Endothelial cell of umbilical vein (primary cell): ENCODE measurements at regions not wholly inside any gene's neighbourhood (a gene's known extent, or its start where the extent isn't known, plus 50 kb on each side); places are given as distances from the start of the nearest gene placed in this dataset.

Experiments used
- BruUV-seq: library from RNA; stranded (reverse); fragments of 400-500 nt; replicated peaks from 2 replicates; lab custom pipeline; 2021; lab: Mats Ljungman, UMichigan
- CTCF ChIA-PET: fragments of 300-600, 350-600 bp; sonication (Branson Sonifier 250); formaldehyde crosslinking; loops from one replicate; lab custom pipeline; 2021; ENCODE audit warnings: antibody characterized with exemption, inconsistent platforms; lab: Charles Lee
- POLR2A ChIA-PET: fragments of 300-600, 350-600 bp; sonication (Branson Sonifier 250); formaldehyde crosslinking; loops from one replicate; lab custom pipeline; 2021; ENCODE audit warnings: antibody characterized with exemption, inconsistent platforms; lab: Charles Lee
- DNase-seq: peaks from one replicate; pipeline ENCODE4 v3.0.0-alpha.2; 2011; ENCODE audit warnings: low read depth, low spot score
- FAIRE-seq: peaks from 2 replicates; lab custom pipeline; 2011; peaks lifted over from hg19 to GRCh38; lab: Jason Lieb, UNC
- H2AFZ ChIP-seq: 2 replicates; pipeline ENCODE4 v1.6.0; 2012; ENCODE audit warnings: low read depth, low read length, control low read depth, inconsistent platforms
- H3K27ac ChIP-seq: 2 replicates; pipeline ENCODE4 v1.5.1; 2011; ENCODE audit warnings: low read depth, mild to moderate bottlenecking, control low read depth, low read length, moderate library complexity; ENCODE audit not compliant: insufficient read depth
- H3K27me3 ChIP-seq, 2 experiments: 2 replicates each; pipeline versions ENCODE4 v1.6.0 to v1.6.1; 2011; ENCODE audit warnings: low read length in 2 of 2, mixed read lengths in 1 of 2; ENCODE audit not compliant: control insufficient read depth in 2 of 2, insufficient read depth in 2 of 2
- H3K36me3 ChIP-seq, 2 experiments: 2 replicates in 1 of 2; 3 replicates in 1 of 2; pipeline ENCODE4 v1.5.1; 2011; ENCODE audit warnings: low read length in 2 of 2, mild to moderate bottlenecking in 1 of 2, moderate library complexity in 1 of 2; ENCODE audit not compliant: control insufficient read depth in 2 of 2, insufficient read depth in 2 of 2; ENCODE audit errors: extremely low read depth in 1 of 2
- H3K4me1 ChIP-seq: 3 replicates; pipeline ENCODE4 v1.5.1; 2011; ENCODE audit warnings: mild to moderate bottlenecking, low read length; ENCODE audit not compliant: control insufficient read depth, insufficient read depth; ENCODE audit errors: extremely low read depth
- H3K4me2 ChIP-seq: 2 replicates; pipeline ENCODE4 v1.6.1; 2011; ENCODE audit warnings: low read length, control low read depth, mixed read lengths; ENCODE audit not compliant: insufficient read depth
- H3K4me3 ChIP-seq, 3 experiments: fragments of 200-600 bp in 1 of 3; sonication (generic), shearing (Covaris generic) in 1 of 3; replicated peaks in 1 of 3; 2 replicates each; pipeline ENCODE4 v1.5.1; 2011 to 2016; ENCODE audit warnings: control low read depth in 3 of 3, low read length in 3 of 3, mild to moderate bottlenecking in 2 of 3, inconsistent platforms in 1 of 3, low read depth in 1 of 3, moderate library complexity in 1 of 3; ENCODE audit not compliant: insufficient read depth in 1 of 3
- H3K79me2 ChIP-seq: 2 replicates; pipeline ENCODE4 v1.6.0; 2012; ENCODE audit warnings: low read length, inconsistent platforms; ENCODE audit not compliant: control insufficient read depth, insufficient read depth
- H3K9ac ChIP-seq: replicated peaks from 2 replicates; pipeline ENCODE3; 2011; ENCODE audit warnings: low read length, control low read depth; ENCODE audit not compliant: insufficient read depth; ENCODE audit errors: extremely low read depth
- H3K9me1 ChIP-seq: replicated peaks from 3 replicates; pipeline ENCODE4 v1.6.0; 2011; ENCODE audit warnings: mild to moderate bottlenecking, low read length; ENCODE audit not compliant: control insufficient read depth, insufficient read depth; ENCODE audit errors: extremely low read depth
- H3K9me3 ChIP-seq: replicated peaks from 2 replicates; pipeline ENCODE4 v1.5.1; 2012; ENCODE audit warnings: low read length, inconsistent platforms; ENCODE audit not compliant: control insufficient read depth, insufficient read depth
- H4K20me1 ChIP-seq: replicated peaks from 2 replicates; pipeline ENCODE3; 2011; ENCODE audit warnings: mild to moderate bottlenecking, low read length; ENCODE audit not compliant: control insufficient read depth, insufficient read depth; ENCODE audit errors: extremely low read depth
- EZH2 ChIP-seq: IDR thresholded peaks from 2 replicates; pipeline ENCODE4 v1.6.1; 2012; ENCODE audit warnings: borderline replicate concordance, low read depth, mild to moderate bottlenecking, moderate library complexity, low read length, inconsistent platforms; ENCODE audit not compliant: severe bottlenecking
- FOS ChIP-seq: IDR thresholded peaks from 2 replicates; pipeline ENCODE4 v1.6.1; 2011; ENCODE audit warnings: mild to moderate bottlenecking, low read length, moderate library complexity, borderline replicate concordance; ENCODE audit not compliant: insufficient read depth
- GATA2 ChIP-seq: IDR thresholded peaks from 2 replicates; pipeline ENCODE4 v1.7.0; 2011; ENCODE audit warnings: low read depth, mild to moderate bottlenecking, moderate library complexity, mixed read lengths, low read length; ENCODE audit not compliant: insufficient read length, insufficient read depth
- MYC ChIP-seq: IDR thresholded peaks from one replicate; pipeline ENCODE4 v1.6.1; 2011; ENCODE audit warnings: mild to moderate bottlenecking, low read depth, low read length
- POLR2A ChIP-seq: IDR thresholded peaks from 2 replicates; pipeline ENCODE4 v1.6.1; 2012; ENCODE audit warnings: low read depth, mild to moderate bottlenecking, control low read depth, low read length
- POLR2AphosphoS5 ChIP-seq: IDR thresholded peaks from 2 replicates; pipeline ENCODE4 v1.6.1; 2012; ENCODE audit warnings: low read depth, mild to moderate bottlenecking, control low read depth, low read length, moderate library complexity; ENCODE audit not compliant: insufficient read depth
- dilution Hi-C: fragments of 300-500 bp; cut with MboI; formaldehyde crosslinking; loops from one replicate; pipeline ENCODE4 v1.15.0; 2019; ENCODE audit warnings: low sequenced_read_pairs; ENCODE audit not compliant: extremely low pct_ligation_motif_present
- intact Hi-C: fragments of 100-400 bp; cut with micrococcal nuclease; formaldehyde crosslinking; loops from one replicate; pipeline ENCODE4 v1.10.0; 2022
- TF ChIP-seq, protein P1 (sequence below), 2 donors: IDR thresholded peaks; 1 replicate in 1 of 2; 2 replicates in 1 of 2; pipeline ENCODE4 v1.5.1; 2011; ENCODE audit warnings: low read length in 2 of 2, mild to moderate bottlenecking in 2 of 2, moderate library complexity in 2 of 2, control low read depth in 1 of 2, inconsistent platforms in 1 of 2, low read depth in 1 of 2; ENCODE audit not compliant: insufficient read depth in 1 of 2; ENCODE audit errors: extremely low read depth in 1 of 2
- TF ChIP-seq, protein P2 (sequence below): IDR thresholded peaks from 2 replicates; pipeline ENCODE4 v1.6.1; 2011; ENCODE audit not compliant: insufficient read depth, insufficient read length

DNA sequence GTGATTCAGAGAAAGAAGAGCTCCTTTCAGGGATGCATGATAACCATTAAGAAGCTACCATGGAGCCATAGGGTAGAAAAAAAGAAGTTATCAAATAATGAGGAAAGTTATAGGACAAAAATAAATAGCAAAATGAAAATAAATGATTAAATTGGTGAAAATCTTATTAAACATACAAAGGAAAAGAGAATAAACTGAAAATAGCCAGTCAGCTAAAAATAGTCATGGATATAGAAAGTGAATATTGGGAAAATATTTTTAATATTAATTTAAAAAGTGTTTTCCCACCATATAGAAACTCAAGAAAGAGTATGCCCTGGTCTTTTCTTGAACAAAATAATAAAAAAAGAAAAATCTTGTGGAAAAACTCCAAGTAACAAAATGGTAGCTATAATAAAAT is 209.2 kb upstream of the CDH19 start:
- no peak overlapping the region for H2AFZ ChIP-seq
- H3K9me1 ChIP-seq, result no peaks in the 10 kb centered on the region
- H3K4me1 ChIP-seq, result no peaks in the 10 kb centered on the region
- no peaks in the 10 kb centered on the region for H3K79me2 ChIP-seq
- DNase-seq (no peak), FAIRE-seq (no peak)
- POLR2A ChIA-PET, result no interaction called here
- no peaks in the 10 kb centered on the region for H4K20me1 ChIP-seq
- dilution Hi-C loops, result no loop called here
- no TSS peak for BruUV-seq
- no peak for TF ChIP-seq POLR2AphosphoS5
- TF ChIP-seq GATA2, result no peak
- TF ChIP-seq, protein P1, sequence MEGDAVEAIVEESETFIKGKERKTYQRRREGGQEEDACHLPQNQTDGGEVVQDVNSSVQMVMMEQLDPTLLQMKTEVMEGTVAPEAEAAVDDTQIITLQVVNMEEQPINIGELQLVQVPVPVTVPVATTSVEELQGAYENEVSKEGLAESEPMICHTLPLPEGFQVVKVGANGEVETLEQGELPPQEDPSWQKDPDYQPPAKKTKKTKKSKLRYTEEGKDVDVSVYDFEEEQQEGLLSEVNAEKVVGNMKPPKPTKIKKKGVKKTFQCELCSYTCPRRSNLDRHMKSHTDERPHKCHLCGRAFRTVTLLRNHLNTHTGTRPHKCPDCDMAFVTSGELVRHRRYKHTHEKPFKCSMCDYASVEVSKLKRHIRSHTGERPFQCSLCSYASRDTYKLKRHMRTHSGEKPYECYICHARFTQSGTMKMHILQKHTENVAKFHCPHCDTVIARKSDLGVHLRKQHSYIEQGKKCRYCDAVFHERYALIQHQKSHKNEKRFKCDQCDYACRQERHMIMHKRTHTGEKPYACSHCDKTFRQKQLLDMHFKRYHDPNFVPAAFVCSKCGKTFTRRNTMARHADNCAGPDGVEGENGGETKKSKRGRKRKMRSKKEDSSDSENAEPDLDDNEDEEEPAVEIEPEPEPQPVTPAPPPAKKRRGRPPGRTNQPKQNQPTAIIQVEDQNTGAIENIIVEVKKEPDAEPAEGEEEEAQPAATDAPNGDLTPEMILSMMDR (IDR thresholded peaks at IDR 0.05; ENCODE audit: extremely low read depth in 1 of 2, insufficient read depth in 1 of 2, low read depth in 1 of 2, low read length in 2 of 2), result no peak
- TF ChIP-seq FOS, result no peak
- TF ChIP-seq POLR2A, result no peak
- TF ChIP-seq, protein P2, sequence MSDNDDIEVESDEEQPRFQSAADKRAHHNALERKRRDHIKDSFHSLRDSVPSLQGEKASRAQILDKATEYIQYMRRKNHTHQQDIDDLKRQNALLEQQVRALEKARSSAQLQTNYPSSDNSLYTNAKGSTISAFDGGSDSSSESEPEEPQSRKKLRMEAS, result no peak
- no peak for TF ChIP-seq MYC
- no peak for TF ChIP-seq EZH2
- H3K27me3 ChIP-seq, result no peaks in the 10 kb centered on the region
- CTCF ChIA-PET, result no interaction called here
- no peak overlapping the region for H3K9ac ChIP-seq
- intact Hi-C loops, result no loop called here
- no peak overlapping the region for H3K4me3 ChIP-seq
- no peaks in the 10 kb centered on the region for H3K36me3 ChIP-seq
- no peak overlapping the region for H3K27ac ChIP-seq
- H3K9me3 ChIP-seq, result no peaks in the 10 kb centered on the region
- no peak overlapping the region for H3K4me2 ChIP-seq
